Astrocyte (in vitro differentiated cells and primary cell): ENCODE measurements at regions not wholly inside any gene's neighbourhood (a gene's known extent, or its start where the extent isn't known, plus 50 kb on each side); places are given as distances from the start of the nearest gene placed in this dataset.

Experiments
- DNase-seq: peaks from one replicate; pipeline ENCODE4 v3.0.0-alpha.2; 2010; ENCODE audit warnings: low read depth
- FAIRE-seq: peaks from 2 replicates; lab custom pipeline; 2011; peaks lifted over from hg19 to GRCh38; lab: Jason Lieb, UNC
- H2AFZ ChIP-seq: 2 replicates; pipeline ENCODE4 v1.6.0; 2012; ENCODE audit warnings: low read depth, low read length, inconsistent platforms
- H3K27ac ChIP-seq: 2 replicates; pipeline ENCODE4 v1.5.1; 2011; ENCODE audit warnings: low read depth, low read length, inconsistent platforms
- H3K27me3 ChIP-seq: 2 replicates; pipeline ENCODE4 v1.6.0; 2011; ENCODE audit warnings: low read length, inconsistent platforms; ENCODE audit not compliant: insufficient read depth
- H3K36me3 ChIP-seq: 2 replicates; pipeline ENCODE4 v1.5.1; 2011; ENCODE audit warnings: low read length, inconsistent platforms; ENCODE audit not compliant: insufficient read depth
- H3K4me1 ChIP-seq: 2 replicates; pipeline ENCODE4 v1.5.1; 2011; ENCODE audit warnings: low read length, inconsistent platforms; ENCODE audit not compliant: insufficient read depth
- H3K4me2 ChIP-seq: 2 replicates; pipeline ENCODE4 v1.6.0; 2012; ENCODE audit warnings: low read length, inconsistent platforms
- H3K4me3 ChIP-seq: 2 replicates; pipeline ENCODE4 v1.5.1; 2011; ENCODE audit warnings: low read depth, mild to moderate bottlenecking, low read length, inconsistent platforms; ENCODE audit not compliant: insufficient read depth
- H3K79me2 ChIP-seq: 2 replicates; pipeline ENCODE4 v1.6.0; 2012; ENCODE audit warnings: mild to moderate bottlenecking, low read length, inconsistent platforms; ENCODE audit not compliant: insufficient read depth
- H3K9ac ChIP-seq: 2 replicates; pipeline ENCODE4 v1.6.0; 2012; ENCODE audit warnings: mild to moderate bottlenecking, low read length, inconsistent platforms
- H3K9me3 ChIP-seq: 2 replicates; pipeline ENCODE4 v1.5.1; 2012; ENCODE audit warnings: low read depth, mild to moderate bottlenecking, low read length, inconsistent platforms; ENCODE audit not compliant: insufficient read depth
- H4K20me1 ChIP-seq: 2 replicates; pipeline ENCODE4 v1.6.0; 2012; ENCODE audit warnings: low read length, inconsistent platforms; ENCODE audit not compliant: insufficient read depth
- H3K27ac Mint-ChIP-seq: one replicate; pipeline ENCODE4 v1.8.0; 2021; ENCODE audit warnings: mild to moderate bottlenecking, mixed read lengths; ENCODE audit not compliant: unreplicated experiment
- H3K27me3 Mint-ChIP-seq: one replicate; pipeline ENCODE4 v1.8.0; 2021; ENCODE audit warnings: low read depth, mixed read lengths; ENCODE audit not compliant: unreplicated experiment
- H3K36me3 Mint-ChIP-seq: one replicate; pipeline ENCODE4 v1.8.0; 2021; ENCODE audit warnings: low read depth, mixed read lengths; ENCODE audit not compliant: unreplicated experiment
- H3K4me1 Mint-ChIP-seq: one replicate; pipeline ENCODE4 v1.8.0; 2021; ENCODE audit warnings: low read depth, mixed read lengths; ENCODE audit not compliant: unreplicated experiment
- H3K4me3 Mint-ChIP-seq: one replicate; pipeline ENCODE4 v1.8.0; 2021; ENCODE audit warnings: mild to moderate bottlenecking, moderate library complexity, mixed read lengths; ENCODE audit not compliant: unreplicated experiment
- H3K9me3 Mint-ChIP-seq: one replicate; pipeline ENCODE4 v1.8.0; 2021; ENCODE audit warnings: mild to moderate bottlenecking, mixed read lengths; ENCODE audit not compliant: unreplicated experiment
- EZH2 ChIP-seq: IDR thresholded peaks from 2 replicates; pipeline ENCODE4 v1.6.1; 2012; ENCODE audit warnings: mild to moderate bottlenecking, low read length, inconsistent platforms; ENCODE audit not compliant: insufficient read depth
- TF ChIP-seq, protein P1 (sequence below): IDR thresholded peaks from 2 replicates; pipeline ENCODE4 v1.5.1; 2011; ENCODE audit warnings: low read depth, mild to moderate bottlenecking, inconsistent platforms, low read length, moderate library complexity; ENCODE audit not compliant: insufficient read depth

- no peaks in the 10 kb centered on the region for H3K36me3 Mint-ChIP-seq
- peaks cover 8% of the 10 kb centered on the region for H3K4me1 Mint-ChIP-seq
- no peak overlapping the region for H2AFZ ChIP-seq
- H3K4me3 Mint-ChIP-seq, result no peak overlapping the region
- H3K36me3 ChIP-seq, result no peaks in the 10 kb centered on the region
- TF ChIP-seq EZH2, result no peak
- TF ChIP-seq, protein P1, sequence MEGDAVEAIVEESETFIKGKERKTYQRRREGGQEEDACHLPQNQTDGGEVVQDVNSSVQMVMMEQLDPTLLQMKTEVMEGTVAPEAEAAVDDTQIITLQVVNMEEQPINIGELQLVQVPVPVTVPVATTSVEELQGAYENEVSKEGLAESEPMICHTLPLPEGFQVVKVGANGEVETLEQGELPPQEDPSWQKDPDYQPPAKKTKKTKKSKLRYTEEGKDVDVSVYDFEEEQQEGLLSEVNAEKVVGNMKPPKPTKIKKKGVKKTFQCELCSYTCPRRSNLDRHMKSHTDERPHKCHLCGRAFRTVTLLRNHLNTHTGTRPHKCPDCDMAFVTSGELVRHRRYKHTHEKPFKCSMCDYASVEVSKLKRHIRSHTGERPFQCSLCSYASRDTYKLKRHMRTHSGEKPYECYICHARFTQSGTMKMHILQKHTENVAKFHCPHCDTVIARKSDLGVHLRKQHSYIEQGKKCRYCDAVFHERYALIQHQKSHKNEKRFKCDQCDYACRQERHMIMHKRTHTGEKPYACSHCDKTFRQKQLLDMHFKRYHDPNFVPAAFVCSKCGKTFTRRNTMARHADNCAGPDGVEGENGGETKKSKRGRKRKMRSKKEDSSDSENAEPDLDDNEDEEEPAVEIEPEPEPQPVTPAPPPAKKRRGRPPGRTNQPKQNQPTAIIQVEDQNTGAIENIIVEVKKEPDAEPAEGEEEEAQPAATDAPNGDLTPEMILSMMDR, result no peak
- no peaks in the 10 kb centered on the region for H3K27me3 Mint-ChIP-seq
- H3K4me2 ChIP-seq, result no peak overlapping the region
- H3K9ac ChIP-seq, result no peak overlapping the region
- H3K79me2 ChIP-seq, result no peaks in the 10 kb centered on the region
- no peak overlapping the region for H3K4me3 ChIP-seq
- no peaks in the 10 kb centered on the region for H3K4me1 ChIP-seq
- no peak overlapping the region for H3K27ac Mint-ChIP-seq
- FAIRE-seq (no peak), DNase-seq (no peak)
- H3K27ac ChIP-seq, result no peak overlapping the region
- no peaks in the 10 kb centered on the region for H3K27me3 ChIP-seq
- no peaks in the 10 kb centered on the region for H3K9me3 ChIP-seq
- H4K20me1 ChIP-seq, result no peaks in the 10 kb centered on the region
- peaks cover 2% of the 10 kb centered on the region for H3K9me3 Mint-ChIP-seq
These were observed 505.3 kb upstream of the SLIT2 start for GRCh38 chr4:19746377-19746776.

DNA sequence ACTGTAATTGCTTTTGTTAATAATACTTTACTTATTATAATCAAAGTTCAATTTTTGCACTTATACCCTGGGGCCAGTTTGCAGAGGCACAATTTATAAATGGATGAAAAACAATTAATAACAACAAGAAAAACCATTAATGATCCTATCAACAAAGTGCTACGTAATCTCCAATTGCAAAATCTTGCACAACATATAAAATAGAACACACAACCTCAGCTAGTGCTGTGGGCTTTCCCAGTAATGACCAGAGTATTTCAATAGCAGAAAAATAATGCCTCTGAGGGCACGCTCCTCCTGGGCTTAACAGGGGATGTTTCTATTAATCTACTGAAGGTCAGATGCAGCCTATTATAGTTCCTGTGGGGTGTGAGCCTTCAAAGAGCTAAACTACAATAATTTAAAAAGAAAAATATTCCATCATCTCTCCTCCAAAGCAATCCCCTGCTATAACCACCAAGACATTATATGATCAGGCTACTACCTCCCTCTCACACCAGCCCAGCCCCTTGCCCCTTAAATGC, 508.5 kb upstream of the SLIT2 start:
- H3K36me3 ChIP-seq, result no peaks in the 10 kb centered on the region
- peaks cover 21% of the 10 kb centered on the region for H3K4me1 Mint-ChIP-seq
- H3K4me3 Mint-ChIP-seq, result no peak overlapping the region
- FAIRE-seq (no peak), DNase-seq (no peak)
- H3K27me3 Mint-ChIP-seq, result no peaks in the 10 kb centered on the region
- TF ChIP-seq, protein P1, result no peak
- no peak for TF ChIP-seq EZH2
- no peak overlapping the region for H3K27ac ChIP-seq
- no peaks in the 10 kb centered on the region for H3K27me3 ChIP-seq
- H3K9me3 ChIP-seq, result no peaks in the 10 kb centered on the region
- peaks cover 9% of the 10 kb centered on the region for H3K4me1 ChIP-seq
- H3K4me3 ChIP-seq, result no peak overlapping the region
- H3K9ac ChIP-seq, result no peak overlapping the region
- H3K27ac Mint-ChIP-seq, result no peak overlapping the region
- no peak overlapping the region for H2AFZ ChIP-seq
- no peaks in the 10 kb centered on the region for H3K36me3 Mint-ChIP-seq
- H3K9me3 Mint-ChIP-seq, result peaks cover 2% of the 10 kb centered on the region
- H4K20me1 ChIP-seq, result no peaks in the 10 kb centered on the region
- H3K4me2 ChIP-seq, result no peak overlapping the region
- no peaks in the 10 kb centered on the region for H3K79me2 ChIP-seq

DNA sequence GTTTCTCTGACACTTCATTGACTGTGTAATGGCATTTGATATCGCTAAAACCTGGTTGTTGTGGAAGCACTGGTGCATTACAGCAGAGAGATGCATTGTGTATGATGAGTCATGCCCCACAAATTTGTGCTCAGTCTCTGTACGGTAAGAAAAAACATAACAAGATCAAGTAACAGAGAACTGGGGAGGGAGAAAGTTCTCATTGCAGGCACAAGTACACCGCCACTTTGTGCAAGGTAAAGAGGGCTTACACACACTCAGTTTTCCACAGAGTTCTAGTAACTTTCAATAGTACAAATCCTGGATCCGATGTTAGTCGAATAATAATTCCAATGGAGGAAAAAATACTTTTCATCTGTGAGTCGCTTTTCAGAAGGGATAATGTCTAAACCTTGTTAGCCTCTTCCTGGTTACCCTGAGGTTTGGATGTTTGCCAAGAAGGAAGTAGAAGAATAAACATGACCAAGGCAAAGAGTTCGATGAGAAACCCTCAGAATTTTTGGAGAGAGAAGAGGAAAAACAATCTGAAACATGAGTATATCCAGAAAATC, 512.5 kb upstream of the SLIT2 start:
- no peaks in the 10 kb centered on the region for H3K79me2 ChIP-seq
- no peaks in the 10 kb centered on the region for H3K9me3 ChIP-seq
- no peaks in the 10 kb centered on the region for H3K27me3 ChIP-seq
- Mint-ChIP-seq H3K4me1 (peaks cover 25% of the 10 kb centered on the region), H3K27me3 (no peaks in the 10 kb centered on the region), H3K36me3 (no peaks in the 10 kb centered on the region), H3K4me3 (no peak overlapping the region), H3K27ac (peak overlapping the region; percentile 98), H3K9me3 (no peaks in the 10 kb centered on the region)
- H3K4me2 ChIP-seq, result peak overlapping the region; percentile 80
- peak overlapping the region; percentile 40 for H3K4me3 ChIP-seq
- DNase-seq (peak; percentile 95), FAIRE-seq (peak; percentile 97)
- peak overlapping the region; percentile 45 for H2AFZ ChIP-seq
- peak overlapping the region; percentile 50 for H3K9ac ChIP-seq
- peaks cover 9% of the 10 kb centered on the region for H3K4me1 ChIP-seq
- no peaks in the 10 kb centered on the region for H3K36me3 ChIP-seq
- TF ChIP-seq, protein P1, result no peak
- TF ChIP-seq EZH2, result no peak
- H4K20me1 ChIP-seq, result no peaks in the 10 kb centered on the region
- H3K27ac ChIP-seq, result peak overlapping the region; percentile 64
